Suprapubic skin (tissue), 4 donors: ENCODE measurements at regions not wholly inside any gene's neighbourhood (a gene's known extent, or its start where the extent isn't known, plus 50 kb on each side); places are given as distances from the start of the nearest gene placed in this dataset.
"Not testable (repeated sequence)": the region's sequence is repeated elsewhere in the genome, so short reads cannot be mapped to it uniquely, and the experiment has no call there.

ENCODE experiments used
- DNase-seq, 2 donors: peaks; one replicate each; pipeline ENCODE4 v3.0.0-alpha.2; 2019; ENCODE audit warnings: low spot score in 2 of 2
- H3K27ac ChIP-seq: fragments of 200-600 bp; sonication (generic); one replicate; pipeline ENCODE4 v1.5.1; 2019
- H3K27me3 ChIP-seq: fragments of 200-600 bp; sonication (generic); one replicate; pipeline ENCODE4 v1.5.1; 2019
- H3K36me3 ChIP-seq: fragments of 200-600 bp; sonication (generic); one replicate; pipeline ENCODE4 v1.5.1; 2019
- H3K4me1 ChIP-seq: fragments of 200-600 bp; sonication (generic); one replicate; pipeline ENCODE4 v1.5.1; 2019
- H3K4me3 ChIP-seq: fragments of 200-600 bp; sonication (generic); one replicate; pipeline ENCODE4 v1.5.1; 2019; ENCODE audit warnings: mild to moderate bottlenecking
- H3K9me3 ChIP-seq: fragments of 200-600 bp; sonication (generic); one replicate; pipeline ENCODE4 v1.5.1; 2019
- EP300 ChIP-seq: sonication (generic); formaldehyde crosslinking; IDR thresholded peaks from one replicate; pipeline ENCODE4 v1.6.1; 2017; ENCODE audit warnings: antibody characterized with exemption
- POLR2A ChIP-seq, 2 donors: fragments of 450-650 bp; IDR thresholded peaks; one replicate each; pipeline ENCODE4 v1.6.1; 2017; ENCODE audit warnings: antibody characterized with exemption in 2 of 2, mild to moderate bottlenecking in 2 of 2, moderate library complexity in 2 of 2
- POLR2AphosphoS5 ChIP-seq, 3 donors: sonication (generic); formaldehyde crosslinking; IDR thresholded peaks; one replicate each; pipeline ENCODE4 v1.6.1; 2017; ENCODE audit warnings: antibody characterized with exemption in 3 of 3
- WGBS: methylation state at CpG from one replicate; pipeline ENCODE4 v1.1.5; 2018; 5-methylcytosine and 5-hydroxymethylcytosine counted together
- TF ChIP-seq, protein P1 (sequence below), 2 donors: fragments of 200-600 bp in 1 of 2; fragments of 450-650 bp in 1 of 2; sonication (generic) in 1 of 2; IDR thresholded peaks; one replicate each; pipeline ENCODE4 v1.5.1; 2016 to 2019; ENCODE audit warnings: antibody characterized with exemption in 2 of 2, mild to moderate bottlenecking in 1 of 2, moderate library complexity in 1 of 2

DNA sequence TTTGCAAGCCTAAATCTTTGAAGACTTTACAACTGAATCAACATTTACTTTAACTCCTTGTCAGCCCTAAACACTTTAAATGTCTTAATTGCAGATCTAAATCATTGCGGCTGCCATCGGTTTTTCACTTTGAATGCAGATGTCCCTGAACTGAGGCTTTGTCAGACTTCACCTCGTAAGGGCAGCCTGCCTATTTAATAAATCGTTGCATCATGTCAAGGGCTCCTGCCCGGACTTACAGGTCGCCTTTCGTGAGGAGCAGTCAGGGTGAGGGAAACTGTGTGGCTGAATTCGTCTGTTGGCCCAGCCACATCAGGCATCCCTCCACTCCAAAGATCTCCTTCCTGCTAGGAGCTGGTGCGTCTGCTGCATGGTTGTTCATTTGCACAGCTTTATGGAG is 368.2 kb upstream of the NPVF start:
- Histone ChIP-seq H3K4me1 (peaks cover 9% of the 10 kb centered on the region), H3K4me3 (no peak overlapping the region), H3K9me3 (no peaks in the 10 kb centered on the region), H3K27me3 (no peaks in the 10 kb centered on the region), H3K27ac (no peak overlapping the region), H3K36me3 (no peaks in the 10 kb centered on the region)
- WGBS, result 96% methylated on average over 9 of the region's 9 CpGs
- TF ChIP-seq EP300, result no peak
- no peak for TF ChIP-seq POLR2A (IDR thresholded peaks at IDR 0.05)
- TF ChIP-seq, protein P1, sequence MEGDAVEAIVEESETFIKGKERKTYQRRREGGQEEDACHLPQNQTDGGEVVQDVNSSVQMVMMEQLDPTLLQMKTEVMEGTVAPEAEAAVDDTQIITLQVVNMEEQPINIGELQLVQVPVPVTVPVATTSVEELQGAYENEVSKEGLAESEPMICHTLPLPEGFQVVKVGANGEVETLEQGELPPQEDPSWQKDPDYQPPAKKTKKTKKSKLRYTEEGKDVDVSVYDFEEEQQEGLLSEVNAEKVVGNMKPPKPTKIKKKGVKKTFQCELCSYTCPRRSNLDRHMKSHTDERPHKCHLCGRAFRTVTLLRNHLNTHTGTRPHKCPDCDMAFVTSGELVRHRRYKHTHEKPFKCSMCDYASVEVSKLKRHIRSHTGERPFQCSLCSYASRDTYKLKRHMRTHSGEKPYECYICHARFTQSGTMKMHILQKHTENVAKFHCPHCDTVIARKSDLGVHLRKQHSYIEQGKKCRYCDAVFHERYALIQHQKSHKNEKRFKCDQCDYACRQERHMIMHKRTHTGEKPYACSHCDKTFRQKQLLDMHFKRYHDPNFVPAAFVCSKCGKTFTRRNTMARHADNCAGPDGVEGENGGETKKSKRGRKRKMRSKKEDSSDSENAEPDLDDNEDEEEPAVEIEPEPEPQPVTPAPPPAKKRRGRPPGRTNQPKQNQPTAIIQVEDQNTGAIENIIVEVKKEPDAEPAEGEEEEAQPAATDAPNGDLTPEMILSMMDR (IDR thresholded peaks at IDR 0.05), result no peak
- TF ChIP-seq POLR2AphosphoS5 (IDR thresholded peaks at IDR 0.05), result no peak
- no peak for DNase-seq

DNA sequence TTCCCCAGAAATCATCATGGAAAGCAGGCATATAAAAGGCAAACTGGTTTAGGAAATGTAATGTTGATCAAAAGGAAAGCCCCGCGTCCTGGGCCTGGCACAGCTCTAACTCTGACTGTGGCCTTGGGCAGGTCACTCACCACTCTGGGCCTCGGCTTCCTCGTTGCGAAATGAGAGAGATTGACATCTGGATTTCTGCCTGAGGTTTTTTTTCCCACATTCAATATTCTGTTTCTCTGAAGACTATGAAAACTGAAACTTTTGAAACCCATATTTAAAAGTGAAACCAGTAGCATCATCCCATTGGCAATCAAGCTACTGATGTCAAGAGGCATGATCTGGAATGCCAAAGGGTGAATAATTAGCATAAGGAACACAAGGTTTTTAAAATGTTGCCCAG is 369.7 kb upstream of the NPVF start:
- WGBS, result 30% methylated on average over 5 of the region's 5 CpGs
- H3K27me3 ChIP-seq, result no peaks in the 10 kb centered on the region
- H3K36me3 ChIP-seq, result no peaks in the 10 kb centered on the region
- DNase-seq, result no peak
- H3K9me3 ChIP-seq, result no peaks in the 10 kb centered on the region
- TF ChIP-seq POLR2AphosphoS5 (IDR thresholded peaks at IDR 0.05) (no peak), EP300 (no peak), POLR2A (IDR thresholded peaks at IDR 0.05) (no peak)
- TF ChIP-seq, protein P1 (IDR thresholded peaks at IDR 0.05), result no peak
- peaks cover 9% of the 10 kb centered on the region for H3K4me1 ChIP-seq
- H3K27ac ChIP-seq, result no peak overlapping the region
- no peak overlapping the region for H3K4me3 ChIP-seq

DNA sequence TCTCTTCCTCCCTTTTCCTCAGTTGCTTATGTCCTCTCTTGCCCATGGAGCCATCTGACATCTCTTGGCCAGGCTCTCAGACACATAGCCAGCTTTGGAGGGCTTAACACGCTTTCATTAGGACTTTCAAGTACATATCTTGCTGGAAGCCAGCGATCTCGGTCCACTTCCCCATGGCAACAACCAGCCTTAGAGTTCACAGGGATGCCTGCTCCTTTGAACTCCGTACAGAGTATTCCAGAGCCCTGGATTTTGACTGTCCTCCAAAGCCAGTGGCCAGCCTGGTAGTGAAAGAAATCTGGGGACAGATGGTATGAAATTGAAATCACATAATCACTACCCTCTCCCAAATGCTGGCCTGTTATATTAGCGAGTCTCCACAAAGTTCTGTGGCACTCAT is 370.5 kb upstream of the NPVF start:
- Histone ChIP-seq H3K4me1 (peaks cover 9% of the 10 kb centered on the region), H3K4me3 (no peak overlapping the region), H3K27me3 (no peaks in the 10 kb centered on the region), H3K9me3 (no peaks in the 10 kb centered on the region), H3K36me3 (no peaks in the 10 kb centered on the region), H3K27ac (no peak overlapping the region)
- 89% methylated on average over 5 of the region's 5 CpGs for WGBS
- TF ChIP-seq POLR2AphosphoS5 (IDR thresholded peaks at IDR 0.05) (no peak), POLR2A (IDR thresholded peaks at IDR 0.05) (no peak), EP300 (no peak)
- TF ChIP-seq, protein P1 (IDR thresholded peaks at IDR 0.05), result no peak
- no peak for DNase-seq

DNA sequence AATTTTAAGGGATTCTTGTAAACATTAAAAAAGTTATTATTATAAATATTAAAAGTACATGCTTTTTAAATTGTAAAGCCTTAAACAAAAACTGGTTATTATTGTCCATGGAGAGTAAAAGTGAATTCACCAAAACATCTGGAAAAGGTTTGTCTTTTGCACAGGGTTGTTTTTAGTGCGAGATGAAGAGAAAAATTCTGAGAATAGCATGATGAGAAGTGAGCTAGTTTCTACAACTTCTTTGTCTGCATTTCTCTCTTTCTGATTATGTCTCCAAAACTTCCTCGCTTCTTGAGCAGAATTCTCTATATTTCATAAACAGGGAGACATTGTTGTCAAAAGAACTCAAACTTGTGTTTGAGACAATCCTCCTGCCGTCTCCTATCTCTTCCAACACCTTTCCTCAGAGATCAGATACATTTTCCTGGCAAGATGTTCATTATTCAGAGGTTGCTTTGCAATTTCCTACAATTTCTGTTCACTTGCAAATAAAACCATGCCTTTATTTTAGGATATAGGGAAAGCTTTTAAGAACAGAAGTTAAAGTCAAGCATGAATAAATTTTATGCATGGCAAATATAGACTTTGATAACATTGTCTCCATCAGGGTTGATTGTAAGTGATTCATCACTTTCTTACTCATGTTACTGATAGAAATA is 372.1 kb upstream of the NPVF start:
- no peak for DNase-seq
- Histone ChIP-seq H3K27me3 (no peaks in the 10 kb centered on the region), H3K36me3 (no peaks in the 10 kb centered on the region), H3K4me3 (no peak overlapping the region), H3K27ac (no peak overlapping the region), H3K9me3 (no peaks in the 10 kb centered on the region), H3K4me1 (peaks cover 9% of the 10 kb centered on the region)
- 76% methylated on average over 3 of the region's 3 CpGs for WGBS
- TF ChIP-seq POLR2A (IDR thresholded peaks at IDR 0.05) (no peak), POLR2AphosphoS5 (IDR thresholded peaks at IDR 0.05) (no peak), EP300 (no peak)
- TF ChIP-seq, protein P1 (IDR thresholded peaks at IDR 0.05), result no peak

DNA sequence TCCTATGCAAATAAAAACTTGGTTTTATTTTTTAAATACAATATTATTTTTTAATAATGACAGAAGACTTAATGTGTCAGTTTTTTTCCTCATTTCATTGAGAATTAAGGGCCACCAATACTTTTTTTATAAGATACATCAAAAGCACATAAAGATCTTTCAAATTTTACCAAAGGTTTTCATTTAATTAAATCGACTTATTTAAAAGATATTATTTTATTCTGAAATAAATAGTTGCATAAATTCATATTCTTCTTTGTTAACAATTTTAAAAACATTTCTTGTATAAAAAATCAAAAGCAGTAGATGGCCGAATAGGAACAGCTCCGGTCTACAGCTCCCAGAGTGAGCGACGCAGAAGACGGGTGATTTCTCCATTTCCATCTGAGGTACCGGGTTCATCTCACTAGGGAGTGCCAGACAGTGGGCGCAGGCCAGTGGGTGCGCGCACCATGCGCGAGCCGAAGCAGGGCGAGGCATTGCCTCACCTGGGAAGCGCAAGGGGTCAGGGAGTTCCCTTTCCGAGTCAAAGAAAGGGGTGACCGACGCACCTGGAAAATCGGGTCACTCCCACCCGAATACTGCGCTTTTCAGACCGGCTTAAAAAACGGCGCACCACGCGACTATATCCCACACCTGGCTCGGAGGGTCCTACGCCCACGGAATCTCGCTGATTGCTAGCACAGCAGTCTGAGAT is 374.6 kb upstream of the NPVF start:
- H3K4me3 ChIP-seq, result peak overlapping the region; percentile 34
- H3K9me3 ChIP-seq, H3K27me3 ChIP-seq, H3K36me3 ChIP-seq, H3K4me1 ChIP-seq, DNase-seq, H3K27ac ChIP-seq: not testable (repeated sequence)
- WGBS, result 16% methylated on average over 14 of the region's 30 CpGs

DNA sequence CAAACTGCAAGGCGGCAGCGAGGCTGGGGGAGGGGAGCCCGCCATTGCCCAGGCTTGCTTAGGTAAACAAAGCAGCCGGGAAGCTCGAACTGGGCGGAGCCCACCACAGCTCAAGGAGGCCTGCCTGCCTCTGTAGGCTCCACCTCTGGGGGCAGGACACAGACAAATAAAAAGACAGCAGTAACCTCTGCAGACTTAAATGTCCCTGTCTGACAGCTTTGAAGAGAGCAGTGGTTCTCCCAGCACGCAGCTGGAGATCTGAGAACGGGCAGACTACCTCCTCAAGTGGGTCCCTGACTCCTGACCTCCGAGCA is 375.1 kb upstream of the NPVF start:
- peak overlapping the region; percentile 34 for H3K4me3 ChIP-seq
- H3K9me3 ChIP-seq, H3K27ac ChIP-seq, H3K4me1 ChIP-seq, DNase-seq, H3K36me3 ChIP-seq, H3K27me3 ChIP-seq: not testable (repeated sequence)
- no CpG with 5 or more reads among the region's 9 CpGs for WGBS
